B cell (primary cell): ENCODE measurements at regions not wholly inside any gene's neighbourhood (a gene's known extent, or its start where the extent isn't known, plus 50 kb on each side); places are given as distances from the start of the nearest gene placed in this dataset.
"Not testable (repeated sequence)": the region's sequence is repeated elsewhere in the genome, so short reads cannot be mapped to it uniquely, and the experiment has no call there.

Source experiments
- ATAC-seq: fragments of 200-7000 bp; cut with Tn5 transposase; one replicate; pipeline ENCODE4 v1.10.0; 2021; ENCODE audit warnings: low read depth, mild to moderate bottlenecking, moderate number of reproducible peaks, moderate library complexity
- CTCF ChIA-PET: fragments of 350-600 bp; sonication (Branson Sonifier 250); formaldehyde crosslinking; loops from one replicate; lab custom pipeline; 2021; ENCODE audit warnings: antibody characterized with exemption, inconsistent platforms; lab: Charles Lee
- POLR2A ChIA-PET: fragments of 350-600 bp; sonication (Branson Sonifier 250); formaldehyde crosslinking; loops from one replicate; lab custom pipeline; 2021; ENCODE audit warnings: antibody characterized with exemption; lab: Charles Lee
- DNase-seq: peaks from one replicate; pipeline ENCODE4 v3.0.0; 2013
- H2AFZ ChIP-seq: 2 replicates; pipeline ENCODE4 v1.6.1; 2012; ENCODE audit warnings: mild to moderate bottlenecking, low read depth, low read length; ENCODE audit not compliant: insufficient read depth, poor library complexity, severe bottlenecking
- H3K27ac ChIP-seq, 2 donors: 1 replicate in 1 of 2; 2 replicates in 1 of 2; pipeline ENCODE4 v1.5.1; 2012 to 2013; ENCODE audit warnings: low read length in 2 of 2, mild to moderate bottlenecking in 2 of 2, moderate library complexity in 1 of 2
- H3K27me3 ChIP-seq, 4 experiments: fragments of 200-600 bp in 1 of 4; sonication (generic) in 1 of 4; replicated peaks in 1 of 4; 1 replicate in 2 of 4; 2 replicates in 2 of 4; pipeline versions ENCODE4 v1.6.1 to v1.7.0; 2013 to 2016; ENCODE audit warnings: low read length in 3 of 4, mild to moderate bottlenecking in 2 of 4, mixed read lengths in 1 of 4, moderate library complexity in 1 of 4; ENCODE audit not compliant: insufficient read depth in 4 of 4, control insufficient read depth in 3 of 4; ENCODE audit errors: control extremely low read depth in 1 of 4
- H3K36me3 ChIP-seq, 2 experiments: replicated peaks in 1 of 2; 1 replicate in 1 of 2; 2 replicates in 1 of 2; pipeline versions ENCODE4 v1.6.1 to v1.7.1; 2013; ENCODE audit warnings: low read length in 1 of 2; ENCODE audit not compliant: insufficient read depth in 2 of 2, control insufficient read depth in 1 of 2; ENCODE audit errors: control extremely low read depth in 1 of 2, extremely low read depth in 1 of 2
- H3K4me1 ChIP-seq, 2 donors: fragments of 200-600 bp in 1 of 2; sonication (generic) in 1 of 2; 1 replicate in 1 of 2; 2 replicates in 1 of 2; pipeline versions ENCODE4 v1.5.1 to v1.6.1; 2013 to 2017; ENCODE audit warnings: low read length in 2 of 2; ENCODE audit not compliant: control insufficient read depth in 2 of 2, insufficient read depth in 2 of 2
- H3K4me2 ChIP-seq: replicated peaks from 2 replicates; pipeline ENCODE3; 2012; ENCODE audit warnings: mild to moderate bottlenecking, low read depth, low read length; ENCODE audit not compliant: poor library complexity, severe bottlenecking
- H3K4me3 ChIP-seq, 5 experiments: fragments of 200-600 bp in 1 of 5; sonication (generic) in 1 of 5; 1 replicate in 3 of 5; 2 replicates in 2 of 5; pipeline versions ENCODE4 v1.5.1 to v1.7.0; 2011 to 2016; ENCODE audit warnings: low read length in 4 of 5, mild to moderate bottlenecking in 4 of 5, low read depth in 2 of 5, control low read depth in 1 of 5, moderate library complexity in 1 of 5; ENCODE audit not compliant: insufficient read depth in 1 of 5; ENCODE audit errors: control extremely low read depth in 1 of 5, extremely low read depth in 1 of 5
- H3K79me2 ChIP-seq: fragments of 200-600 bp; sonication (generic); one replicate; pipeline ENCODE4 v1.6.0; 2016; ENCODE audit warnings: low read length; ENCODE audit not compliant: control insufficient read depth, insufficient read depth
- H3K9ac ChIP-seq: fragments of 200-600 bp; sonication (generic); 2 replicates; pipeline ENCODE4 v1.6.1; 2017; ENCODE audit warnings: mild to moderate bottlenecking, low read length, moderate library complexity
- H3K9me3 ChIP-seq, 3 donors: one replicate each; pipeline versions ENCODE4 v1.6.1 to v1.7.1; 2013; ENCODE audit warnings: low read length in 2 of 3; ENCODE audit not compliant: control insufficient read depth in 2 of 3, insufficient read depth in 1 of 3; ENCODE audit errors: control extremely low read depth in 1 of 3
- H4K20me1 ChIP-seq: 2 replicates; pipeline ENCODE4 v1.6.0; 2012; ENCODE audit warnings: mild to moderate bottlenecking, low read length; ENCODE audit not compliant: insufficient read depth, control insufficient read depth, poor library complexity, severe bottlenecking
- H3K27ac Mint-ChIP-seq: one replicate; pipeline ENCODE4 v1.8.0; 2021; ENCODE audit warnings: mixed read lengths
- H3K27me3 Mint-ChIP-seq: one replicate; pipeline ENCODE4 v1.8.0; 2021; ENCODE audit warnings: mixed read lengths
- H3K4me1 Mint-ChIP-seq: one replicate; pipeline ENCODE4 v1.8.0; 2021; ENCODE audit warnings: mixed read lengths
- H3K4me3 Mint-ChIP-seq: one replicate; pipeline ENCODE4 v1.8.0; 2021; ENCODE audit warnings: mixed read lengths
- H3K9me3 Mint-ChIP-seq: one replicate; pipeline ENCODE4 v1.8.0; 2022; ENCODE audit warnings: mixed read lengths; ENCODE audit not compliant: insufficient read depth
- CTCF ChIP-seq: fragments of 200-600 bp; IDR thresholded peaks from one replicate; pipeline ENCODE4 v1.8.0; 2022; ENCODE audit warnings: antibody characterized with exemption, mild to moderate bottlenecking
- EZH2 ChIP-seq: IDR thresholded peaks from 2 replicates; pipeline ENCODE4 v1.6.1; 2012; ENCODE audit warnings: borderline replicate concordance, low read depth, mild to moderate bottlenecking, moderate library complexity, low read length; ENCODE audit not compliant: insufficient read depth, poor library complexity, severe bottlenecking
- WGBS: methylation state at CpG from one replicate; pipeline ENCODE4 v1.1.5; 2013; ENCODE audit warnings: missing lambda C conversion rate; ENCODE audit not compliant: insufficient coverage; 5-methylcytosine and 5-hydroxymethylcytosine counted together
- intact Hi-C: fragments of 100-400 bp; cut with micrococcal nuclease; formaldehyde crosslinking; loops from one replicate; pipeline ENCODE4 v1.10.0; 2022

GRCh38 chr3:65142456-65142855 is 454.7 kb upstream of the ADAMTS9 start:
- Mint-ChIP-seq H3K4me1 (no peaks in the 10 kb centered on the region), H3K9me3 (peaks cover 3% of the 10 kb centered on the region), H3K4me3 (no peak overlapping the region), H3K27ac (no peak overlapping the region), H3K27me3 (no peaks in the 10 kb centered on the region)
- Histone ChIP-seq H3K4me1 (no peaks in the 10 kb centered on the region), H3K9me3 (no peaks in the 10 kb centered on the region), H3K9ac (no peak overlapping the region), H3K79me2 (no peaks in the 10 kb centered on the region), H3K4me3 (no peak overlapping the region), H3K4me2 (no peak overlapping the region), H3K36me3 (no peaks in the 10 kb centered on the region), H4K20me1 (no peaks in the 10 kb centered on the region), H3K27ac (no peak overlapping the region), H2AFZ (no peak overlapping the region), H3K27me3 (no peaks in the 10 kb centered on the region)
- POLR2A ChIA-PET = no interaction called here
- no peak for ATAC-seq
- no peak for DNase-seq
- TF ChIP-seq EZH2 (no peak), CTCF (no peak)
- CTCF ChIA-PET = no interaction called here
- intact Hi-C loops = no loop called here

GRCh38 chr3:65138556-65138955 is 450.8 kb upstream of the ADAMTS9 start:
- intact Hi-C loops = no loop called here
- Histone ChIP-seq H3K79me2 (no peaks in the 10 kb centered on the region), H3K9me3 (peaks cover 0 to 6% (median 0%) of the 10 kb centered on the region in 3 donors), H3K36me3 (no peaks in the 10 kb centered on the region), H3K4me1 (no peaks in the 10 kb centered on the region), H3K4me3 (no peak overlapping the region), H3K9ac (no peak overlapping the region), H2AFZ (no peak overlapping the region), H3K27ac (no peak overlapping the region), H3K27me3 (no peaks in the 10 kb centered on the region), H3K4me2 (no peak overlapping the region), H4K20me1 (no peaks in the 10 kb centered on the region)
- POLR2A ChIA-PET = no interaction called here
- Mint-ChIP-seq H3K9me3 (peaks cover 5% of the 10 kb centered on the region), H3K4me1 (no peaks in the 10 kb centered on the region), H3K27ac (no peak overlapping the region), H3K27me3 (no peaks in the 10 kb centered on the region), H3K4me3 (no peak overlapping the region)
- CTCF ChIA-PET = no interaction called here
- WGBS = 83% methylated on average over 2 of the region's 3 CpGs
- TF ChIP-seq EZH2 (no peak), CTCF (no peak)
- DNase-seq (no peak), ATAC-seq (no peak)

- CTCF ChIA-PET, H3K4me2 ChIP-seq, H4K20me1 ChIP-seq, H3K27ac ChIP-seq, intact Hi-C loops, H3K36me3 ChIP-seq, H3K4me3 ChIP-seq, H3K9me3 ChIP-seq, DNase-seq, H3K4me3 Mint-ChIP-seq, H3K27me3 Mint-ChIP-seq, H2AFZ ChIP-seq, H3K9ac ChIP-seq, H3K4me1 ChIP-seq, POLR2A ChIA-PET, H3K27me3 ChIP-seq, H3K9me3 Mint-ChIP-seq, H3K27ac Mint-ChIP-seq, H3K79me2 ChIP-seq, H3K4me1 Mint-ChIP-seq, ATAC-seq: not testable (repeated sequence)
- 71% methylated on average over 1 of the region's 3 CpGs for WGBS
Observed at GRCh38 chr3:65133752-65134151, 446.0 kb upstream of the ADAMTS9 start.
